Stimulated activated CD8-positive, alpha-beta memory T cell treated with anti-CD3 and anti-CD28 coated beads, Interleukin-4, amount 100 ng/mL, for 48 hours (primary cell): ENCODE measurements at regions not wholly inside any gene's neighbourhood (a gene's known extent, or its start where the extent isn't known, plus 50 kb on each side); places are given as distances from the start of the nearest gene placed in this dataset.
"Not testable (repeated sequence)": the region's sequence is repeated elsewhere in the genome, so short reads cannot be mapped to it uniquely, and the experiment has no call there.

Source experiments
- DNase-seq: peaks from one replicate; pipeline ENCODE4 v3.0.0-alpha.2; 2020

GRCh38 chr6:141562186-141562811, 570.4 kb upstream of the GJE1 start:
- DNase-seq: peak; percentile 24

DNA sequence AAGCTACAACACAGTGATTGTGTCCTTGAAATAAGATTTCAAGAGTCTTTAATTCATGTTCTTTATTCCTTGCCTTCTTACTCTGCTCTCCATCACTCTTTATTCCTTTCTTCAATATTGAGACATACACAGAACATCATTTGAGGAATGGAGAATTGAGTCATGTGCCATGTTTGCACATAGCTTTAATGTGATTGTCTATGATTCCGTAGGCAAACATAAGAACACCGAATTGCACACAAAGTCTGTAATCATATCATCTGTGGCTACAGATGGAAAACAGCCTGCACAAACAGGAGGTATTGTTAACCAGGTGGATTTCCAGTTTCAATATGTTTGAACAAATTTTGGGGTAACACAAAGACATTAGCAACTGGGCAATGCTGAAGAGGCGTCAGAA, 571.6 kb upstream of the GJE1 start:
- no peak for DNase-seq

- no peak for DNase-seq
Measured at GRCh38 chr6:141552463-141552862, 580.3 kb upstream of the GJE1 start.

DNA sequence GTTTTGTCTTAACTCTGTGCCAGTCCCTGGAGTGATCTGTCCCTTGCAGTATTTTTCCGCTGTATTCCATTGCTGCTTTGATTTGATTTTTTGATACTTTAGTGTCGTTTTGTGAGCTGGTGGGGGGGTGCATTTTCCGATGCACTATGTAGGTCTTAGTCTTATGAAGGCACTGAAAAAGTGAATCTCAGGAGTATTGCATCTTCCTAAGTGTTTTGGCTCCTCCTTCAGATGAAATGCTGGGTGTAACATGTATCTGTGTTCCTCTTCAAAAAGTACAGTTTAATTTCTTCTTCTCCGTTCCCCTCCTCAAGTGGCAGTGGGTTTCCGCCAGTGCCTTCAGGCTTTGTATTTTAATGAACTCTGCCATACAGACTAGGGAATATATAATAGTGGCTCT, 580.7 kb upstream of the GJE1 start:
- DNase-seq: no peak

DNA sequence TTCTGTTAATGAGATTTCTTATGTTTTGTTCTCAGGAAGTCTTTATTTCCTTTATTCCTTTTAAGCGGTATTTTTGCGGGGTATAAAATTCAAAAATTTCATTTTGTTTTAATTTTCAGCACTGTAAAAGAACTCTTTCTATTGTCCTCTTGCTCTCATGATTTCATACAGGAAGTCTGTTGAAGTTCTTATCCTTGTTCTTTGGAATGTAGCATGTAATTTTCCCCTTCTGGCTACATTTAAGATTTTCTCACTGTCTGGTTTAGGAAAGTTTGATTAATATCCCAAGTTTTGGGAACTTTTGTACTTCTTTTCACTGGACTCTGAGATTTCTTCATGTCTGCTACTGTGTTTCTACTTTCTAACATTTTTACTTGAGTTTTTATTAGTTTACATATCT, 581.4 kb upstream of the GJE1 start:
- DNase-seq: no peak

GRCh38 chr6:141550471-141550870, 582.3 kb upstream of the GJE1 start:
- DNase-seq: no peak

GRCh38 chr6:141548966-141549365, 583.8 kb upstream of the GJE1 start:
- DNase-seq: no peak

GRCh38 chr6:141541581-141542324, 591.0 kb upstream of the GJE1 start:
- no peak for DNase-seq

- no peak for DNase-seq
Measured at GRCh38 chr6:141540207-141540606, 592.5 kb upstream of the GJE1 start.

DNA sequence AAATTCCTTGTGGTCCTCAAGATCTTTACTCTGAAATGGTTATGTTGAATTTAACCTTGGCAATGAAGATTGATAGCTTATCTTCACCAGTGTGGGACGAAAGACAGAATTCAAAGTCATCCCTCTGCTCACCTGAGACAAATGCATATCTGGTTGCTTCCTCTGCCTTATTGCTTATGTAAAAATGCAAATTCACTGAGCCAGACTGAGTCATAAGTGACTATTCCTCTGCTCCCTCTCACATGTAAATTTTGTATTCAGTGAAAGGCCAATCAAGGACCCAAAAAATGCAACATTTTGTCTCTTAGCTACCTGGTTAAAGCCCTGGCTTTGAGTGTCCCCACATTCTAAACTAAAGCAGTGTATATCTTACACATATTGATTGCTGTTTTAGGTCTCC, 593.1 kb upstream of the GJE1 start:
- DNase-seq: no peak

DNA sequence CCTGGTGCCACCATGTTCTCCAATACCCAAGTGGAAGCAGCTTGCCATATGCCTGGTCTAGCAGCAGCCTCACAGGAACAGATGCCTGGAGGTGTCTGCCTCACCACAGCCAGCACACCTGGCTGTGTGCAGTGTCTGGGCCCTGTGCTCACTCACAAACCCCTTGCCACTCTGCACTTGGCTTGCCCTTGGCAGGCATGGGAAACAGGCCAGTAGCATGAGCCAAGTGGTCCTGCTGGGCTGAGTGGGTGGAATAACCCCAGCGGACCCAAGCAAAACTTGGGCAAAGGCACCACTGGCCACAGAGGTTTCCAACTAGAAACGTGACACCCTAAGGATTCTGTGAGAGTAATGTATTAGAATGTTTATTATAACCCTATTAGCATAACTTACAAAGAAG, 600.5 kb upstream of the GJE1 start:
- DNase-seq: no peak

GRCh38 chr6:141531040-141531439, 601.7 kb upstream of the GJE1 start:
- DNase-seq: no peak

GRCh38 chr6:141528596-141528995, 604.1 kb upstream of the GJE1 start:
- no peak for DNase-seq

DNA sequence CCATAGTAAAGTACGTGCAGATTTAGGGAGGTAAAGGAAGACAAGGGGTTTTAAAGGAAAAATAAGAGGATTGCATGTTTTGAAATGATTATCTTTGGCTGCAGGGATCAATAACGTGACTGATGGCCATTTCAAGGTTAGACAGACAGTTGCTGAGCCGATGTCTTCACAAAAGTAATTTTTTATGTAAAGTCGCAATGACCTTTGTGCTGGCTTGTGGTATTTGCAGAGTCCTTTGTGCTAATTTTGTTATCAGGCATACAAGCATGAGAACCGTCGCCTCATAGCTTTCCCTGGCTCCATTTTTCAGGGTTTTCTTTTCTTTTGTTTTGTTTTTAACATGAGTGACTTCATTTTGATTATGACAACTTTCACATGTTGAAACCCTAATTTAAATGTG, 605.7 kb upstream of the GJE1 start:
- DNase-seq: no peak

DNA sequence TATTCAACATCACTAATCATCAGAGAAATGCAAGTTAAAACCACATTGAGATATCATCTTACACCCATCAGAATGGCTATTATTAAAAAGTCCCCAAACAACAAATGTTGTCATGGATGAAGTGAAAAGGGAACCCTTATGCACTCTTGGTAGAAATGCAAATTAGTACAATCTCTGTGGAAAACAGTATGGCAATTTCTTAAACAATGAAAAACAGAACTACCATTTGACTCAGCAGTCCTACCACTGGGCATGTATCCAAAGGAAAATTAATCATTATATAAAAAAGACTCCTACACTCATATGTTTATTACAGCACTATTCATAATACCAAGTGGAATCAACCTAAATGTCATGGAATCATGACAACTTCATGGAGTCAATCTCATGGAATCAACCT, 611.3 kb upstream of the GJE1 start:
- DNase-seq: no peak

DNA sequence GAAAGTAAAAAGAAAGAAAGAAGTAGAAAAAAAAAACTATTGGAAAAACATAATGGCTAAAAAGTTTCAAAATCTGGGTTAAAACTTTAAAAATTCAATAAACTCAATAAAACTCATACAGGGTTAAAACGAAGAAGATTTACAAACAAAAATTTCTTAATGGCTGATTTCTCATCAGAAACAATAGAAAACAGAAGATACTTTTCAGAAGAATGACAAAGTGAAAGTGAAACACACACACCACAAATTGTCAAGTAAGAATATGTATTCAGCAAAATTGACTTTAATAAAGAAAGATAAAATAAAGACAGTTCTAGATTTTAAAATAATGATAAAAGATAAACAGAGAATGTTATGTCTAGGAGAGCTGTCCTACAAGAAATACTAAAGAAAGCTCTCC, 618.9 kb upstream of the GJE1 start:
- DNase-seq: no peak

- no peak for DNase-seq
Measured at GRCh38 chr6:141510803-141511202, 621.9 kb upstream of the GJE1 start.

DNA sequence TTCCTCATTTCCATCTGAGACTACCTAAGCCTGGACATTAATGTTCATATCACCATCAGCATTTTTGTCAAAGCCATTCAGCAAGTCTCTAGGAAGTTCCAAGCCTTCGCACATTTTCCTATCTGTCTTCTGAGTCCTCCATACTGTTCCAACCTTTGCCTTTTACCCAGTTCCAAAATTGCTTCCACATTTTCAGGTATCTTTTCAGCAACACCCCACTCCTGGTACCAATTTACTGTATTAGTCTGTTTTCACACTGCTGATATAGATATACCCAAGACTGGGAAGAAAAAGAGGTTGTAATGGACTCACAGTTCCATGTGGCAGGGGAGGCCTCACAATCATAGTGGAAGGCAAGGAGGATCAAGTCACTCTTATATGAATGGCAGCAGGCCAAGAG, 626.7 kb upstream of the GJE1 start:
- not testable (repeated sequence) for DNase-seq

DNA sequence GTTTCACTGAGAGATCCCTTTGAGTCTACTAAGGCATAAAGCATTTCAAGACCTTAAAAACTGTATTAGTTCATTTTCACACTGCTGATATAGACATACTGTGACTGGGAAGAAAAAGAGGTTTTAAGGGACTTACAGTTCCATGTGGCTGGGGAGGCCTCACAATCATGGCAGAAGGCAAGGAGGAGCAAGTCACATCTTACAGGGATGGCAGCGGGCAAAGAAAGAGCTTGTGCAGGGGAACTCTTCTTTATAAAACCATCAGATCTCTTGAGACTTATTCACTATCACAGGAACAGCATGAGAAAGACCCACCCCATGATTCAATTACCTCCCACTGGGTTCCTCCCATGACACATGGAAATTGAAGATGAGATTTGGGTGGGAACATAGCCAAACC, 628.4 kb upstream of the GJE1 start:
- DNase-seq: not testable (repeated sequence)

DNA sequence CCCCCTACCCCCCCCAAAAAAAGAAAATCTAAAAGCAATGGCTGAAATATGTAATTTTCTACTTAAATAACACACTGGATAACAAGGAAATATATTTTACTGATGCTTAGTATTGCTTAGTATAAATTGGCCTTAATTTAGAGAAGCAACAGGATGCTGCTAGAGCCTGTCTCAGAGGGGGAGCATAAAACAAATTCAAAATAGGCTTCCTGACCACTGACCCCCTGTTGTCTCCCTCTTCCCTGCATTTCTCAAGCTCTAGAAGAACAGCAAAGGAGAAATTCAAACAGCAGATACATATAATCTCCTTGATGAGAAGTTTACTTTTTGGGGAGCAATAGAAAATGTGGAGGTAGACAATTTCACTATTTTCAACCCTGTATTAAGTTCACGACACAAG, 631.1 kb upstream of the GJE1 start:
- no peak for DNase-seq

- DNase-seq: no peak
Measured at GRCh38 chr6:141498977-141499376, 633.7 kb upstream of the GJE1 start.

- no peak for DNase-seq
Measured at GRCh38 chr6:141492521-141493284, 640.0 kb upstream of the GJE1 start.

DNA sequence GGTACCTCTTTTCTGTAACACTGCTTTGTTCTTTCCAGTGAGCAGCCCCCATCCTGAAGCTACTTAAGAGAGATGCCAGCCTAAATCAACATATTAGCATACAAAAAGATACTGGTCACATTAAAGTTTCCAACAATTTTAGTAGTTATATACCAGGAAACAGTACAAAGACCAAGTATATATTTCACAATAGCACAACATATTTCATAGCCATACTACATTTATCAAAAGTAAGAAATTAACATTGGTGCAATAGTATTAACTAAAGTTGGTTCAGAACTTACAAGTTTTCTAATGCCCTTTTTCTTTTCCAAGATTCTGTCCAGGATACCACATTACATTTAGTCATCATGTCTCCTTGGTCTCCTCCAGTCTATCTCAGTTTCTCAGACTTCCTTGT, 641.0 kb upstream of the GJE1 start:
- DNase-seq: no peak

GRCh38 chr6:141490982-141491381, 641.7 kb upstream of the GJE1 start:
- DNase-seq: no peak
